Neutrophil (primary cell): ENCODE measurements at regions not wholly inside any gene's neighbourhood (a gene's known extent, or its start where the extent isn't known, plus 50 kb on each side); places are given as distances from the start of the nearest gene placed in this dataset.

Experiments used
- H3K27ac ChIP-seq: fragments of 200-600 bp; sonication (generic); 2 replicates; pipeline ENCODE4 v1.5.1; 2016; ENCODE audit warnings: mild to moderate bottlenecking, moderate library complexity
- H3K27me3 ChIP-seq: fragments of 200-600 bp; sonication (generic); 2 replicates; pipeline ENCODE4 v1.6.0; 2016; ENCODE audit warnings: mild to moderate bottlenecking
- H3K36me3 ChIP-seq: fragments of 200-600 bp; sonication (generic); 2 replicates; pipeline ENCODE4 v1.5.1; 2017
- H3K4me1 ChIP-seq, 2 experiments: fragments of 200-600 bp in 1 of 2; sonication (generic) in 1 of 2; 1 replicate in 1 of 2; 2 replicates in 1 of 2; pipeline versions ENCODE4 v1.5.1 to v1.6.1; 2013 to 2016; ENCODE audit warnings: low read depth in 1 of 2, low read length in 1 of 2, mild to moderate bottlenecking in 1 of 2, moderate library complexity in 1 of 2; ENCODE audit not compliant: control insufficient read depth in 1 of 2, insufficient read depth in 1 of 2
- H3K4me3 ChIP-seq, 2 experiments: fragments of 200-600 bp in 1 of 2; sonication (generic) in 1 of 2; 1 replicate in 1 of 2; 2 replicates in 1 of 2; pipeline ENCODE4 v1.5.1; 2013 to 2016; ENCODE audit warnings: low read depth in 1 of 2, low read length in 1 of 2, mild to moderate bottlenecking in 1 of 2, moderate library complexity in 1 of 2
- H3K9me3 ChIP-seq: fragments of 200-600 bp; sonication (generic); 2 replicates; pipeline ENCODE4 v1.5.1; 2016
- CTCF ChIP-seq: fragments of 200-600 bp; sonication (generic); IDR thresholded peaks from 2 replicates; pipeline ENCODE4 v1.5.1; 2016; ENCODE audit warnings: antibody characterized with exemption

- TF ChIP-seq CTCF: no peak
- H3K4me1 ChIP-seq: no peaks in the 10 kb centered on the region
- H3K4me3 ChIP-seq: no peak overlapping the region
- no peaks in the 10 kb centered on the region for H3K36me3 ChIP-seq
- peaks cover 12% of the 10 kb centered on the region for H3K27me3 ChIP-seq
- H3K9me3 ChIP-seq: no peaks in the 10 kb centered on the region
- H3K27ac ChIP-seq: no peak overlapping the region
Measured at GRCh38 chr14:104320611-104321086, 182.3 kb downstream of the KIF26A start.

GRCh38 chr14:104321088-104321801, 182.9 kb downstream of the KIF26A start:
- Histone ChIP-seq H3K4me3 (no peak overlapping the region), H3K4me1 (no peaks in the 10 kb centered on the region), H3K27ac (no peak overlapping the region), H3K27me3 (peaks cover 12% of the 10 kb centered on the region), H3K36me3 (no peaks in the 10 kb centered on the region), H3K9me3 (no peaks in the 10 kb centered on the region)
- TF ChIP-seq CTCF: no peak

- no peak for TF ChIP-seq CTCF
- H3K27me3 ChIP-seq: peaks cover 12% of the 10 kb centered on the region
- H3K4me3 ChIP-seq: no peak overlapping the region
- H3K9me3 ChIP-seq: no peaks in the 10 kb centered on the region
- no peak overlapping the region for H3K27ac ChIP-seq
- no peaks in the 10 kb centered on the region for H3K4me1 ChIP-seq
- H3K36me3 ChIP-seq: no peaks in the 10 kb centered on the region
Measured at GRCh38 chr14:104321802-104322130, 183.4 kb downstream of the KIF26A start.

GRCh38 chr14:104322531-104323366, 184.4 kb downstream of the KIF26A start:
- H3K9me3 ChIP-seq: no peaks in the 10 kb centered on the region
- no peak overlapping the region for H3K27ac ChIP-seq
- no peak for TF ChIP-seq CTCF
- H3K27me3 ChIP-seq: peaks cover 12% of the 10 kb centered on the region
- no peaks in the 10 kb centered on the region for H3K36me3 ChIP-seq
- no peaks in the 10 kb centered on the region for H3K4me1 ChIP-seq
- H3K4me3 ChIP-seq: no peak overlapping the region

GRCh38 chr14:104323551-104324175, 185.3 kb downstream of the KIF26A start:
- H3K4me1 ChIP-seq: no peaks in the 10 kb centered on the region
- no peaks in the 10 kb centered on the region for H3K9me3 ChIP-seq
- no peak overlapping the region for H3K27ac ChIP-seq
- H3K27me3 ChIP-seq: peaks cover 12% of the 10 kb centered on the region
- H3K4me3 ChIP-seq: no peak overlapping the region
- no peaks in the 10 kb centered on the region for H3K36me3 ChIP-seq
- no peak for TF ChIP-seq CTCF
